PC-9 (cell line): ENCODE measurements at regions not wholly inside any gene's neighbourhood (a gene's known extent, or its start where the extent isn't known, plus 50 kb on each side); places are given as distances from the start of the nearest gene placed in this dataset.

Experiments
- BruUV-seq: library from RNA; stranded (reverse); fragments of 400-500 nt; replicated peaks from 2 replicates; lab custom pipeline; 2021; lab: Mats Ljungman, UMichigan
- CTCF ChIA-PET: fragments of 300-600 bp; sonication (Branson Sonifier 250); formaldehyde crosslinking; loops from one replicate; lab custom pipeline; 2022; ENCODE audit warnings: antibody characterized with exemption; lab: Charles Lee
- POLR2A ChIA-PET: fragments of 300-600 bp; sonication (Branson Sonifier 250); formaldehyde crosslinking; loops from one replicate; lab custom pipeline; 2022; ENCODE audit warnings: antibody characterized with exemption; ENCODE audit not compliant: unreplicated experiment; lab: Charles Lee
- DNase-seq, 2 experiments: peaks; one replicate each; pipeline versions ENCODE4 v3.0.0 to v3.0.0-alpha.2; 2015 to 2022; ENCODE audit warnings: mixed read lengths in 1 of 2
- H2AFZ ChIP-seq: fragments of 200-600 bp; sonication (generic); 2 replicates; pipeline ENCODE4 v1.8.1; 2017; ENCODE audit warnings: antibody characterized with exemption
- H3F3A ChIP-seq: fragments of 200-600 bp; sonication (generic); 2 replicates; pipeline ENCODE4 v1.8.1; 2017; ENCODE audit warnings: antibody characterized with exemption, mild to moderate bottlenecking, low read depth; ENCODE audit not compliant: insufficient read depth
- H3K27ac ChIP-seq: fragments of 200-600 bp; sonication (generic); 2 replicates; pipeline ENCODE4 v1.6.1; 2016; ENCODE audit warnings: mixed run types
- H3K27me3 ChIP-seq: fragments of 200-600 bp; sonication (generic); 2 replicates; pipeline ENCODE4 v1.6.1; 2016; ENCODE audit warnings: low read depth, mixed run types; ENCODE audit not compliant: insufficient read depth
- H3K36me3 ChIP-seq: fragments of 200-600 bp; sonication (generic); 2 replicates; pipeline ENCODE4 v1.6.1; 2016; ENCODE audit warnings: low read depth, mixed run types
- H3K4me1 ChIP-seq: fragments of 200-600 bp; sonication (generic); replicated peaks from 2 replicates; pipeline ENCODE4 v1.6.1; 2016; ENCODE audit warnings: mixed run types; ENCODE audit not compliant: insufficient read depth
- H3K4me2 ChIP-seq: fragments of 200-600 bp; sonication (generic); 2 replicates; pipeline ENCODE4 v1.6.1; 2017; ENCODE audit warnings: mixed run types
- H3K4me3 ChIP-seq: fragments of 200-600 bp; sonication (generic); 2 replicates; pipeline ENCODE4 v1.6.1; 2016; ENCODE audit warnings: mixed run types
- H3K79me2 ChIP-seq: fragments of 200-600 bp; sonication (generic); 2 replicates; pipeline ENCODE4 v1.6.1; 2017; ENCODE audit warnings: low read depth, mixed run types
- H3K9me2 ChIP-seq: fragments of 200-600 bp; sonication (generic); 2 replicates; pipeline ENCODE4 v1.8.1; 2017; ENCODE audit warnings: mild to moderate bottlenecking; ENCODE audit not compliant: insufficient read depth
- H3K9me3 ChIP-seq: fragments of 200-600 bp; sonication (generic); 2 replicates; pipeline ENCODE4 v1.8.1; 2016; ENCODE audit warnings: low read depth; ENCODE audit not compliant: insufficient read depth
- H4K20me1 ChIP-seq: fragments of 200-600 bp; sonication (generic); 2 replicates; pipeline ENCODE4 v1.8.1; 2017; ENCODE audit not compliant: insufficient read depth
- EZH2 ChIP-seq: fragments of 200-600 bp; sonication (generic); IDR thresholded peaks from 2 replicates; pipeline ENCODE4 v1.8.0; 2017; ENCODE audit warnings: antibody characterized with exemption, low read depth
- intact Hi-C: fragments of 100-400 bp; cut with micrococcal nuclease; formaldehyde crosslinking; loops from one replicate; pipeline ENCODE4 v1.10.0; 2022; ENCODE audit not compliant: unreplicated experiment
- TF ChIP-seq, protein P1 (sequence below): fragments of 200-600 bp; sonication (generic); conservative IDR thresholded peaks from 2 replicates; pipeline ENCODE4 v1.6.1; 2017; ENCODE audit warnings: mixed run types, antibody characterized with exemption, mild to moderate bottlenecking, moderate library complexity

DNA sequence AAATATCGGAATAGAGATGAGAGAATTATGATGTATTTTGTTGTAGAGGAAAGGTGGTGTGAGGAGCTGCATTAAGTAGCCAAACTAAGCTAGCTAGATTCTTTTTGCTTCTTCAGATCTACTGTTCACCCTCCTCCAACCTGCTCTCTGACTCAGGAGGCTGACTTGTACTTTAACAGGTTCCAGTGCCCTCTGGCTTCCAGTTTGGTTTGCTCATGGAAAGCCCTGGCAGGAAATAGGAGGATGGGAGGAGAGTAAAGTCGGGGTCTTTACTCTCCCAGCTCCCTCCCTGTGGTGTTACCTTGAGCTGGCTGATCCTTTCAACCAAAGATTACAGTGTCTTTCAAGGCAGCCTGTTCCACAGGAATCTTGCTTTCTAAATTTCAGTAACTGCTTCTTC lies 277.0 kb upstream of the EDA2R start:
- no peaks in the 10 kb centered on the region for H3K9me3 ChIP-seq
- ChIA-PET POLR2A (no interaction called here), CTCF (no interaction called here)
- no peak for TF ChIP-seq EZH2
- TF ChIP-seq, protein P1, sequence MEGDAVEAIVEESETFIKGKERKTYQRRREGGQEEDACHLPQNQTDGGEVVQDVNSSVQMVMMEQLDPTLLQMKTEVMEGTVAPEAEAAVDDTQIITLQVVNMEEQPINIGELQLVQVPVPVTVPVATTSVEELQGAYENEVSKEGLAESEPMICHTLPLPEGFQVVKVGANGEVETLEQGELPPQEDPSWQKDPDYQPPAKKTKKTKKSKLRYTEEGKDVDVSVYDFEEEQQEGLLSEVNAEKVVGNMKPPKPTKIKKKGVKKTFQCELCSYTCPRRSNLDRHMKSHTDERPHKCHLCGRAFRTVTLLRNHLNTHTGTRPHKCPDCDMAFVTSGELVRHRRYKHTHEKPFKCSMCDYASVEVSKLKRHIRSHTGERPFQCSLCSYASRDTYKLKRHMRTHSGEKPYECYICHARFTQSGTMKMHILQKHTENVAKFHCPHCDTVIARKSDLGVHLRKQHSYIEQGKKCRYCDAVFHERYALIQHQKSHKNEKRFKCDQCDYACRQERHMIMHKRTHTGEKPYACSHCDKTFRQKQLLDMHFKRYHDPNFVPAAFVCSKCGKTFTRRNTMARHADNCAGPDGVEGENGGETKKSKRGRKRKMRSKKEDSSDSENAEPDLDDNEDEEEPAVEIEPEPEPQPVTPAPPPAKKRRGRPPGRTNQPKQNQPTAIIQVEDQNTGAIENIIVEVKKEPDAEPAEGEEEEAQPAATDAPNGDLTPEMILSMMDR = no peak
- no peaks in the 10 kb centered on the region for H3K4me1 ChIP-seq
- no peak overlapping the region for H3K4me3 ChIP-seq
- H3F3A ChIP-seq = no peaks in the 10 kb centered on the region
- no peak for DNase-seq
- H3K4me2 ChIP-seq = no peak overlapping the region
- no peaks in the 10 kb centered on the region for H3K9me2 ChIP-seq
- no peaks in the 10 kb centered on the region for H3K79me2 ChIP-seq
- no peaks in the 10 kb centered on the region for H3K27me3 ChIP-seq
- no TSS peak for BruUV-seq
- H2AFZ ChIP-seq = no peak overlapping the region
- intact Hi-C loops = no loop called here
- no peaks in the 10 kb centered on the region for H3K36me3 ChIP-seq
- no peak overlapping the region for H3K27ac ChIP-seq
- H4K20me1 ChIP-seq = no peaks in the 10 kb centered on the region

DNA sequence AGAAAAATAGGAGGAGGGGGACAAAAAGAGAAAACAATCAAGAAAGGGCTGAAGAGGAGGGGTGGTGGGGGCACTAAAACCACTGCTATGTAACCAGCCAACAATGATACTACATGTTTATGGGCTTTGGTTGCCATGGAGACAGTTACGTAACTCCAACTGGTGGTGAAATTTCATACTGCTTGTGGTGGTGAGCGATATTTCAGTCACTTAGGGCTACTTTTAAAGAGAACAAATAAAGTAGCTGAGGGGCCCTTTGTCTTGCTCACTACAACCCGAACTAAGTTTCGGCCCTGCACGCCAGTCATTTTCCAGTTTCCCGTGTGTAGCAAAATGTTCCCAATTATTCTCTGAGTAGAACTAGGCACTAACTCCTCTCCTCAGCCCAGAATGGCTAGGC lies 275.2 kb upstream of the EDA2R start:
- Histone ChIP-seq H3K9me3 (no peaks in the 10 kb centered on the region), H3F3A (no peaks in the 10 kb centered on the region), H3K4me1 (no peaks in the 10 kb centered on the region), H3K79me2 (no peaks in the 10 kb centered on the region), H3K9me2 (no peaks in the 10 kb centered on the region), H4K20me1 (no peaks in the 10 kb centered on the region), H3K36me3 (no peaks in the 10 kb centered on the region), H2AFZ (no peak overlapping the region), H3K27ac (no peak overlapping the region), H3K4me3 (no peak overlapping the region), H3K4me2 (no peak overlapping the region), H3K27me3 (no peaks in the 10 kb centered on the region)
- no peak for DNase-seq
- intact Hi-C loops = no loop called here
- ChIA-PET CTCF (no interaction called here), POLR2A (no interaction called here)
- no TSS peak for BruUV-seq
- TF ChIP-seq EZH2 = no peak
- TF ChIP-seq, protein P1 = no peak

DNA sequence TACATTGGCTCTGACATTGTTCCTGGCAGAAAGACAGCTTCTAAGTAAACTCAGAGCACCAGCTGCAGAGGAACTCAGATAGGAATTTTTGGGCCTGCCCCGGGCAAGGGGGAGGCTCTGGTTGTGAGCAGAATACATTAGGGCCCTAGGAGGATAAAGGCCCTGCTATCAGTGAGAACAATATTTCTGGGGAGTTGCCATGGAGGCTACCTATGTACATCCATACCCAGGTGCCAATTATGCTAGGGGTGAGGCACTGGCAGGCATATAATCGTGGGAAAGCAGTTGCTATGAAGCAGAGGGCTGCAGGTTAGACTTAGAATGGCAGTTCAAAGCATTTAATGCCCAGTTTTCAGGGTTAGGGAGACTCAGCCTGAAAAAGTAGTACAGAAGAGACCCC lies 273.5 kb upstream of the EDA2R start:
- H3K27me3 ChIP-seq = no peaks in the 10 kb centered on the region
- no TSS peak for BruUV-seq
- H3K9me2 ChIP-seq = no peaks in the 10 kb centered on the region
- no peaks in the 10 kb centered on the region for H4K20me1 ChIP-seq
- no peak for DNase-seq
- ChIA-PET POLR2A (no interaction called here), CTCF (no interaction called here)
- H2AFZ ChIP-seq = no peak overlapping the region
- no peak overlapping the region for H3K4me2 ChIP-seq
- intact Hi-C loops = no loop called here
- H3K9me3 ChIP-seq = no peaks in the 10 kb centered on the region
- H3K27ac ChIP-seq = no peak overlapping the region
- no peaks in the 10 kb centered on the region for H3K4me1 ChIP-seq
- no peaks in the 10 kb centered on the region for H3F3A ChIP-seq
- H3K79me2 ChIP-seq = no peaks in the 10 kb centered on the region
- no peak for TF ChIP-seq EZH2
- TF ChIP-seq, protein P1 = no peak
- no peaks in the 10 kb centered on the region for H3K36me3 ChIP-seq
- no peak overlapping the region for H3K4me3 ChIP-seq
